ENCODE measurements at regions not wholly inside any gene's neighbourhood (a gene's known extent, or its start where the extent isn't known, plus 50 kb on each side); places are given as distances from the start of the nearest gene placed in this dataset.

- no TSS peak for BruUV-seq (replicated peaks)
Measured at GRCh38 chr3:43966126-43966525, 275.4 kb downstream of the ABHD5 start.

More at GRCh38 chr3:43966126-43966525, 275.4 kb downstream of the ABHD5 start:
- Histone ChIP-seq H3K27me3 (ENCODE audit: control insufficient read depth, insufficient read depth, low read length) (peaks cover 20% of the 10 kb centered on the region), H4K20me1 (ENCODE audit: insufficient read depth, low read length) (no peaks in the 10 kb centered on the region), H3K79me1 (ENCODE audit: low read depth in 1 of 2, low read length in 2 of 2) (no peaks in the 10 kb centered on the region), H3K9ac (ENCODE audit: low read depth, low read length) (no peak overlapping the region), H2BK120ac (ENCODE audit: low read depth, low read length) (no peak overlapping the region), H3K14ac (replicated peaks; ENCODE audit: low read depth, low read length) (no peak overlapping the region), H3K4me3 (ENCODE audit: insufficient read depth, low read depth, low read length) (no peak overlapping the region), H3K4me2 (ENCODE audit: low read depth, low read length) (no peak overlapping the region), H3K4ac (ENCODE audit: low read depth, low read length) (no peak overlapping the region), H2AFZ (replicated peaks; ENCODE audit: low read length, poor library complexity) (no peak overlapping the region), H4K5ac (ENCODE audit: low read depth, low read length) (no peak overlapping the region), H2BK20ac (ENCODE audit: low read depth, low read length) (no peak overlapping the region), H4K8ac (ENCODE audit: low read depth in 2 of 2, low read length in 2 of 2) (no peak overlapping the region), H2AK5ac (ENCODE audit: low read depth, low read length) (no peak overlapping the region), H2BK5ac (ENCODE audit: low read depth, low read length, poor library complexity, severe bottlenecking) (no peak overlapping the region), H3K9me3 (ENCODE audit: control insufficient read depth, insufficient read depth, low read length) (no peaks in the 10 kb centered on the region), H2BK15ac (ENCODE audit: low read depth, low read length) (no peak overlapping the region), H3K36me3 (ENCODE audit: control insufficient read depth, insufficient read depth, low read length) (no peaks in the 10 kb centered on the region), H3K27ac (ENCODE audit: insufficient read depth, low read length) (no peak overlapping the region), H3K18ac (ENCODE audit: low read depth, low read length) (no peak overlapping the region), H2AK9ac (replicated peaks; ENCODE audit: low read depth, low read length, poor library complexity) (no peak overlapping the region), H3K23ac (ENCODE audit: low read depth, low read length) (no peak overlapping the region), H3K56ac (ENCODE audit: extremely low read depth, insufficient read depth, low read length) (no peak overlapping the region), H4K91ac (ENCODE audit: insufficient read depth, low read depth, low read length) (no peak overlapping the region), H3K9me1 (ENCODE audit: insufficient read depth, low read length) (no peaks in the 10 kb centered on the region), H3K4me1 (ENCODE audit: control insufficient read depth, insufficient read depth, low read length) (no peaks in the 10 kb centered on the region)
- ATAC-seq (ENCODE audit: low read depth) (no peak), DNase-seq (no peak)
- in situ Hi-C loops (cut with MboI; ENCODE audit: low sequenced_read_pairs), result no loop called here
- intact Hi-C loops (cut with micrococcal nuclease), result no loop called here
- no CpG with 5 or more reads among the region's 6 CpGs for WGBS, 2 experiments (ENCODE audit: extremely low coverage in 2 of 2, insufficient read length in 1 of 2)
- POLR2A ChIA-PET (ENCODE audit: unreplicated experiment), result no interaction called here
- TF ChIP-seq POLR2A (IDR thresholded peaks at IDR 0.05; ENCODE audit: low read depth, low read length) (no peak), MAFK (IDR thresholded peaks at IDR 0.05; ENCODE audit: low read depth, low read length) (no peak), BHLHE40 (IDR thresholded peaks at IDR 0.05; ENCODE audit: low read depth, low read length) (no peak), MAZ (IDR thresholded peaks at IDR 0.05; ENCODE audit: borderline replicate concordance, low read depth, low read length) (no peak), ELK1 (IDR thresholded peaks at IDR 0.05; ENCODE audit: borderline replicate concordance, low read depth, low read length) (no peak), CTCF (conservative IDR thresholded peaks at IDR 0.05; ENCODE audit: low read depth, low read length) (no peak), NFE2L2 (IDR thresholded peaks at IDR 0.05; ENCODE audit: low read depth, low read length) (no peak), RFX5 (IDR thresholded peaks at IDR 0.05; ENCODE audit: low read depth, low read length) (no peak), FOS (IDR thresholded peaks at IDR 0.05; ENCODE audit: low read depth, low read length) (no peak), MXI1 (IDR thresholded peaks at IDR 0.05; ENCODE audit: borderline replicate concordance, low read depth, low read length) (no peak), USF2 (IDR thresholded peaks at IDR 0.05; ENCODE audit: low read depth, low read length) (no peak)
- dilution Hi-C loops (cut with HindIII; ENCODE audit: low sequenced_read_pairs, unreplicated experiment), result no loop called here
- CTCF ChIA-PET, result no interaction called here

All from IMR-90 (cell line).